ENCODE measurements at regions not wholly inside any gene's neighbourhood (a gene's known extent, or its start where the extent isn't known, plus 50 kb on each side); places are given as distances from the start of the nearest gene placed in this dataset.

DNA sequence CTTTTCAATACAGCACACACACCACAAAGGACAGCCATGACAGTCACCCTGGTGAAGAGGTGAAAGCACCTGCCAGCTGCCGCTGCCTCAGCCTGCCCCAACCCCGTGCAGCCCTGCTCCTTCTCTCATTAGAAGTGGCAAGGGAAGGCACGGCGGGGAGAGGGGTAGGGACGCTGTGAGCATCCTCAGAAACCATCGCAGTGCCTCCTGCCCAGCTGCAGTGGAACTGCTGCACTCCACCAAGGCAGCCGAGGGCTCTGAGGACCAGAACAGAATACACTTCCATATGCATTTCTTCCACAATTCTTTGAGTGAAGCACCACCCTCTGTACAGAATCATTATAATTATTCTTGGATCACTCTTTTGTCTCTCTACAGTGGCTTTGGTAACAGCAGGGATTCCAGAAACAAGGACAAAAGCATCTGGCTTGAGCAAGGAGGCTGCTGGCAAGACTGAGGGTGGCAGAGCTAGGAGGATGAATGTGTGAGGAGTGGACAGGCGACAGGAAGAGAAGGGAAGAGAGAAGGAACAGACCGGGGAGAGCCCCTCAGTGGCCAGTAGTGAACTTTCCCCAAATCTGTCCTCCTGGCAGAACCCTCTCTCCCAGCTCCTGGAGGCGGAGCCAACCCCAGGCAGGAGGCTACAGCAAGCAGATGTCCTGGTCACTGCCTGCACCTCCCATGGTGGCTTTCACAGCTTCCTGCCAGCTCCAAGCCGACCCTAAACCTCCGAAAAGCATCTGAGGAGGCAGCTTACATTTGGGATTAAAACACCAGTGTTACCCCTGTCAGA is 73.2 kb downstream of the MTNR1A start:
- TF ChIP-seq, protein P1, sequence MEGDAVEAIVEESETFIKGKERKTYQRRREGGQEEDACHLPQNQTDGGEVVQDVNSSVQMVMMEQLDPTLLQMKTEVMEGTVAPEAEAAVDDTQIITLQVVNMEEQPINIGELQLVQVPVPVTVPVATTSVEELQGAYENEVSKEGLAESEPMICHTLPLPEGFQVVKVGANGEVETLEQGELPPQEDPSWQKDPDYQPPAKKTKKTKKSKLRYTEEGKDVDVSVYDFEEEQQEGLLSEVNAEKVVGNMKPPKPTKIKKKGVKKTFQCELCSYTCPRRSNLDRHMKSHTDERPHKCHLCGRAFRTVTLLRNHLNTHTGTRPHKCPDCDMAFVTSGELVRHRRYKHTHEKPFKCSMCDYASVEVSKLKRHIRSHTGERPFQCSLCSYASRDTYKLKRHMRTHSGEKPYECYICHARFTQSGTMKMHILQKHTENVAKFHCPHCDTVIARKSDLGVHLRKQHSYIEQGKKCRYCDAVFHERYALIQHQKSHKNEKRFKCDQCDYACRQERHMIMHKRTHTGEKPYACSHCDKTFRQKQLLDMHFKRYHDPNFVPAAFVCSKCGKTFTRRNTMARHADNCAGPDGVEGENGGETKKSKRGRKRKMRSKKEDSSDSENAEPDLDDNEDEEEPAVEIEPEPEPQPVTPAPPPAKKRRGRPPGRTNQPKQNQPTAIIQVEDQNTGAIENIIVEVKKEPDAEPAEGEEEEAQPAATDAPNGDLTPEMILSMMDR (IDR thresholded peaks at IDR 0.05; ENCODE audit: low read depth, low read length) = no peak
- no peak overlapping the region for H3K4me3 ChIP-seq (replicated peaks in 1 of 2; ENCODE audit: low read depth in 2 of 2, low read length in 2 of 2)
- no peak for DNase-seq (ENCODE audit: low read depth in 2 of 2)

DNA sequence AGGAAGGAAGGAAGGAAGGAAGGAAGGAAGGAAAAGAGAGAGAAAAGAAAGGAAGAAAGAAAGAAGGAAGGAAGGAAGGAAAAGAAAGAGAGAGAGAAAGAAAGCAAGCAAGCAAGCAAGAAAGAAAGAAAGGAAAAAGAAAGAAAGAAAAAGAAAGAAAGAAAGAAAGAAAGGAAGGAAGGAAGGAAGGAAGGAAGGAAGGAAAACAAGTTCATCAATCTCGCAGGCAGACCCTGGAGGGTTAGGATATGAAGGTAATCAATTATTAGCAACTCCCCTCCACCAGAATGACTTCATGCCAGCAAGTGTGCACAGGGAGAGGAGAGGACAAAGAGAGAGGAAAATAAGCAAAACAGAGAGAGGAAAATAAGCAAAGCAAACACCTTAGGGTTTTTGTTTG is 80.2 kb downstream of the MTNR1A start:
- TF ChIP-seq, protein P1 (IDR thresholded peaks at IDR 0.05; ENCODE audit: low read depth, low read length) = no peak
- H3K4me3 ChIP-seq (replicated peaks in 1 of 2; ENCODE audit: low read depth in 2 of 2, low read length in 2 of 2) = no peak overlapping the region
- DNase-seq (ENCODE audit: low read depth in 2 of 2) = no peak

DNA sequence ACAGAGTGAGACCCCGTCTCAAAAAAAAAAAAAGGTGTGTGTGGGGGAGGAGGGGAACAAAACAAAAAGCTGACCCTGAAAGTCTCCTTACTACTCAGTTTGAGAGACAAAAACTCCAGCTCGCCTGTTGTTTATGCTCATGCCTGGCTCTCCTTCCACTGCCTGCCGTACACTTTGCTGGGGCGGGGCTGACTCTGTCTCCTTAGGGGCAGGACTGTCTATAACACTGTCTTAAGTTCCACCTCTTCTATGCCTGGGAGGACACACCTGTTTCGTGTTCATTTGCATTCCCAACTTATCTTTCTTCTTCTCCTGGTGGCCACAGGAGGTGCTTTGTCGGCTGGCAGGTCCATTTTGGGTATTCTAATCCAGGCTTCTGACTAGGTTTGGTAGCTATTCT is 81.4 kb downstream of the MTNR1A start:
- no peak overlapping the region for H3K4me3 ChIP-seq (replicated peaks in 1 of 2; ENCODE audit: low read depth in 2 of 2, low read length in 2 of 2)
- TF ChIP-seq, protein P1 (IDR thresholded peaks at IDR 0.05; ENCODE audit: low read depth, low read length) = no peak
- no peak for DNase-seq (ENCODE audit: low read depth in 2 of 2)

DNA sequence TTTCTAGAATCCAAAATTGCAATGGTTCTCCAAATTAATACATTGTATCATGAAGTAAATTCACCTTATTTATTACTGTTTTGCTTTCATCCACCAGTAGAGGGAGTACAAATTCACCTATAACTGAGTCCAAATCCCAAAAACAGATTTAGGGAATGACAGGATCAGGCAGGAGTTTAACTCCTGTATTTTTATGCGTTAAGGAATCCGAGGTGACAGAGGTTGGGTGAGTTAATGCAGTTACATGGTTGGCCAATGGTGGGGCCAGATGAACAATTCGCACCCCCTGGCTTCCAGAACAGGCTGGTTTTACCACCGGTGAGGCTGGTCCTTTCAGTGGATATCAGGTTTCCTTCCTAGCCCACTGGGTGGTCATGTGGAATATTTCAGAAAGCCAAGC is 82.4 kb downstream of the MTNR1A start:
- no peak overlapping the region for H3K4me3 ChIP-seq (replicated peaks in 1 of 2; ENCODE audit: low read depth in 2 of 2, low read length in 2 of 2)
- TF ChIP-seq, protein P1 (IDR thresholded peaks at IDR 0.05; ENCODE audit: low read depth, low read length) = peak; percentile 58
- peak; percentile 62 to 70 for DNase-seq (ENCODE audit: low read depth in 2 of 2)

DNA sequence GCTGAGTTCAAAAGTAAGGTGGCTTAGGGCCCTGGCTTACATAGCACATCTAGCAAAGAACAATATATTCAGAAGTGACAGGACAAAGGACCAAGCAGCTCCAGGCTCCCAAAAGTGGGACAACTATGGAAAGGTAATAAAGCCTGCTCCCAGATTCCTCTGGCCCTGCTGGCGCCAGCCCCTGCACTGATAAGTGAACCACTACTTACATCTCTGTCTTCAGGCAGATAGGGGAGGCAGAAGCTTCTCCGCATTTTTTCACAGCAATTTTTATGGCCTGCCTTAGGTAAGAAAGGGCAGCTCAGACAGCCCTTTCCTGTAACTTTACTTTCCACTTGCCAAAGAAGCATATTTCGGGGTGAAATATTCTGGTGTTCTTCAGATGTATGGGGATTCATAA is 83.9 kb downstream of the MTNR1A start:
- no peak for DNase-seq (ENCODE audit: low read depth in 2 of 2)
- no peak overlapping the region for H3K4me3 ChIP-seq (replicated peaks in 1 of 2; ENCODE audit: low read depth in 2 of 2, low read length in 2 of 2)
- TF ChIP-seq, protein P1 (IDR thresholded peaks at IDR 0.05; ENCODE audit: low read depth, low read length) = no peak

DNA sequence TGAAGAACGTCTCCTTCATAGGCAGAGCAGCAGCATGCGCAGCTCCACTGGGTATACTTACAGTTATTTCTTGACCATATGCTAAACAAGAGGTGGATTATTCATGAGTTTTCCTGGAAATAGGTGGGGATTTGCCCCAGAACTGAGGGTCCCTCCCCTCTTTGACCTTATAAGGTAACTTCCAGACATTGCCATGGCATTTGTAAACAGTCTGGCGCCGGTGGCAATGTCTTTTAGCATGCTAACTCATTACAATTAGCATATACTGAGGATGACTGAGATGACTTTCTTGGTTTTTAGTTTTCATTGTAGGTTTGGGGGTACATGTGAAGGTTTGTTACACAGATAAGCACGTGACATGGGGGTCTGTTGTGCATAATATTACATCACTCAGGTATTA is 97.3 kb downstream of the MTNR1A start:
- H3K4me3 ChIP-seq (replicated peaks in 1 of 2; ENCODE audit: low read depth in 2 of 2, low read length in 2 of 2) = no peak overlapping the region
- no peak for DNase-seq (ENCODE audit: low read depth in 2 of 2)
- TF ChIP-seq, protein P1 (IDR thresholded peaks at IDR 0.05; ENCODE audit: low read depth, low read length) = no peak

DNA sequence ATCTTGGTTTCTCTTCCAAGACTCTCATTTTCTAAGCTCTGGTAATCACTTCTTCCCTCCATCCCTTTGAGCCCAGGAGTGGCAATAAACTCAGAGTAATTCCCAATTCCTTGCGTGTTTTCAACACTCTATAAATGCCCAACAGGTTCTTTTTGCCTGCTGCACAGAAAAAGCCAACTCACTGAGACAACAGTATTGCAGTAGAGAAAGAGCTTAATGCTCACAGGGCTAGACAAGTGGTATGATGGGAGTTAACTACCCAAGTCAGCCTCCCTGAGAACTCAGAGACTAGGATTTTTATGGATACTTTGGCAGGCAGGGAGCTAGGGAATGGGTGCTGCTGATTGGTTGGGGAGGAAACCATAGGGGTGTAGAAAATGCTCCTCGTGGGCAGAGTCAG is 103.4 kb downstream of the MTNR1A start:
- no peak overlapping the region for H3K4me3 ChIP-seq (replicated peaks in 1 of 2; ENCODE audit: low read depth in 2 of 2, low read length in 2 of 2)
- TF ChIP-seq, protein P1 (IDR thresholded peaks at IDR 0.05; ENCODE audit: low read depth, low read length) = no peak
- DNase-seq (ENCODE audit: low read depth in 2 of 2) = no peak
